SK-N-SH (cell line): ENCODE measurements at regions not wholly inside any gene's neighbourhood (a gene's known extent, or its start where the extent isn't known, plus 50 kb on each side); places are given as distances from the start of the nearest gene placed in this dataset.

Experiments
- CTCF ChIA-PET: fragments of 300-600, 350-600 bp; formaldehyde crosslinking; extraction: SDS; loops from one replicate; lab custom pipeline; 2021; lab: Yijun Ruan, JAX
- POLR2A ChIA-PET: fragments of 350-600 bp; sonication (Branson Sonifier 250); formaldehyde crosslinking; extraction: SDS; loops from one replicate; lab custom pipeline; 2020; ENCODE audit warnings: antibody characterized with exemption, inconsistent platforms; lab: Yijun Ruan, JAX
- DNase-seq: peaks from one replicate; pipeline ENCODE4 v3.0.0; 2012
- H2AFZ ChIP-seq: fragments of 200-600 bp; sonication (generic); 2 replicates; pipeline ENCODE4 v1.8.1; 2016; ENCODE audit warnings: antibody characterized with exemption, mild to moderate bottlenecking, low read depth
- H3F3A ChIP-seq: fragments of 200-600 bp; sonication (generic); replicated peaks from 2 replicates; pipeline ENCODE3; 2016; ENCODE audit warnings: antibody characterized with exemption, mild to moderate bottlenecking; ENCODE audit not compliant: insufficient read depth
- H3K27ac ChIP-seq, 2 experiments: fragments of 200-500 bp in 1 of 2; fragments of 200-600 bp in 1 of 2; sonication (Bioruptor generic) in 1 of 2; sonication (generic), shearing (Covaris generic) in 1 of 2; 2 replicates each; pipeline versions ENCODE4 v1.5.1 to v1.6.1; 2014 to 2016; ENCODE audit warnings: low read depth in 2 of 2, inconsistent platforms in 1 of 2, low read length in 1 of 2, mild to moderate bottlenecking in 1 of 2, mixed read lengths in 1 of 2
- H3K27me3 ChIP-seq: fragments of 200-600 bp; sonication (generic), shearing (Covaris generic); 2 replicates; pipeline ENCODE4 v1.6.1; 2016; ENCODE audit warnings: mixed run types; ENCODE audit not compliant: insufficient read depth
- H3K36me3 ChIP-seq, 2 experiments: fragments of 200-500 bp in 1 of 2; fragments of 200-600 bp in 1 of 2; sonication (Bioruptor generic) in 1 of 2; sonication (generic) in 1 of 2; replicated peaks in 1 of 2; 2 replicates each; pipeline versions ENCODE3 to v1.5.1; 2014 to 2016; ENCODE audit warnings: low read length in 1 of 2, mild to moderate bottlenecking in 1 of 2; ENCODE audit not compliant: insufficient read depth in 2 of 2, control insufficient read depth in 1 of 2
- H3K4me1 ChIP-seq, 2 experiments: fragments of 200-500 bp in 1 of 2; fragments of 200-600 bp in 1 of 2; sonication (Bioruptor generic) in 1 of 2; sonication (generic), shearing (Covaris generic) in 1 of 2; 2 replicates each; pipeline versions ENCODE4 v1.5.1 to v1.6.1; 2014 to 2016; ENCODE audit warnings: low read depth in 1 of 2, low read length in 1 of 2, mixed run types in 1 of 2; ENCODE audit not compliant: insufficient read depth in 2 of 2, control insufficient read depth in 1 of 2
- H3K4me2 ChIP-seq: fragments of 200-600 bp; sonication (generic), shearing (Covaris generic); 2 replicates; pipeline ENCODE4 v1.6.1; 2017; ENCODE audit warnings: mixed run types
- H3K4me3 ChIP-seq, 2 experiments: fragments of 200-500 bp in 1 of 2; fragments of 200-600 bp in 1 of 2; sonication (Bioruptor generic) in 1 of 2; sonication (generic), shearing (Covaris generic) in 1 of 2; 2 replicates each; pipeline versions ENCODE4 v1.5.1 to v1.8.1; 2014 to 2016; ENCODE audit warnings: low read depth in 2 of 2, inconsistent platforms in 1 of 2, low read length in 1 of 2, mild to moderate bottlenecking in 1 of 2, mixed read lengths in 1 of 2, moderate library complexity in 1 of 2
- H3K79me2 ChIP-seq: fragments of 200-600 bp; sonication (generic); 2 replicates; pipeline ENCODE4 v1.8.1; 2017; ENCODE audit warnings: mild to moderate bottlenecking; ENCODE audit not compliant: insufficient read depth
- H3K9ac ChIP-seq: fragments of 200-600 bp; sonication (generic); 2 replicates; pipeline ENCODE4 v1.6.1; 2017; ENCODE audit warnings: mixed run types
- H3K9me2 ChIP-seq: fragments of 200-600 bp; sonication (generic); 2 replicates; pipeline ENCODE4 v1.6.1; 2017; ENCODE audit warnings: mixed run types
- H3K9me3 ChIP-seq: fragments of 200-600 bp; sonication (generic); 2 replicates; pipeline ENCODE4 v1.6.1; 2017; ENCODE audit warnings: mixed run types, mild to moderate bottlenecking, moderate library complexity
- H4K20me1 ChIP-seq: fragments of 200-600 bp; sonication (generic); 2 replicates; pipeline ENCODE4 v1.6.1; 2017; ENCODE audit warnings: mild to moderate bottlenecking, mixed run types; ENCODE audit not compliant: insufficient read depth
- CHD2 ChIP-seq: fragments of 150-350 bp; IDR thresholded peaks from 2 replicates; pipeline ENCODE4 v1.6.1; 2018; ENCODE audit warnings: low read length; ENCODE audit not compliant: partially characterized antibody
- ELF1 ChIP-seq: IDR thresholded peaks from 2 replicates; pipeline ENCODE4 v1.4.0; 2012
- EP300 ChIP-seq, 2 experiments: IDR thresholded peaks; 2 replicates each; pipeline versions ENCODE4 v1.4.0 to v1.6.1; 2012; ENCODE audit warnings: borderline replicate concordance in 1 of 2, low read depth in 1 of 2, low read length in 1 of 2
- GABPA ChIP-seq: IDR thresholded peaks from 2 replicates; pipeline ENCODE4 v1.4.0; 2012; ENCODE audit warnings: low read depth, mild to moderate bottlenecking
- GATA2 ChIP-seq: sonication (generic); formaldehyde crosslinking; IDR thresholded peaks from 2 replicates; pipeline ENCODE4 v1.5.0; 2020; ENCODE audit warnings: mild to moderate bottlenecking, missing genetic modification reagents
- MAX ChIP-seq: IDR thresholded peaks from 2 replicates; pipeline ENCODE4 v1.4.0; 2012; ENCODE audit warnings: low read depth
- MXI1 ChIP-seq: IDR thresholded peaks from 2 replicates; pipeline ENCODE4 v1.6.1; 2012; ENCODE audit warnings: mild to moderate bottlenecking, low read depth, low read length, improper control_type of control experiment
- NRF1 ChIP-seq: IDR thresholded peaks from 2 replicates; pipeline ENCODE4 v1.6.1; 2012; ENCODE audit warnings: low read depth, mild to moderate bottlenecking, low read length
- RCOR1 ChIP-seq: fragments of 150-350 bp; IDR thresholded peaks from 2 replicates; pipeline ENCODE4 v1.6.1; 2017; ENCODE audit warnings: antibody characterized with exemption, low read length
- REST ChIP-seq: IDR thresholded peaks from 2 replicates; pipeline ENCODE4 v1.6.1; 2012; ENCODE audit warnings: mild to moderate bottlenecking, low read depth, low read length, moderate library complexity
- RFX5 ChIP-seq: IDR thresholded peaks from 2 replicates; pipeline ENCODE4 v1.6.1; 2012; ENCODE audit warnings: mild to moderate bottlenecking, improper control_type of control experiment, low read length
- SMC3 ChIP-seq: IDR thresholded peaks from 2 replicates; pipeline ENCODE4 v1.6.1; 2012; ENCODE audit warnings: low read depth, low read length, improper control_type of control experiment
- TAF1 ChIP-seq: IDR thresholded peaks from 2 replicates; pipeline ENCODE4 v1.6.1; 2012; ENCODE audit warnings: low read depth, mild to moderate bottlenecking, low read length, moderate library complexity, borderline replicate concordance
- ZBTB33 ChIP-seq: IDR thresholded peaks from 2 replicates; pipeline ENCODE4 v1.4.0; 2012; ENCODE audit warnings: low read depth, borderline replicate concordance
- WGBS: methylation state at CpG from one replicate; pipeline ENCODE4 v1.1.6; 2017; ENCODE audit warnings: low lambda C conversion rate; 5-methylcytosine and 5-hydroxymethylcytosine counted together
- TF ChIP-seq, protein P1 (sequence below): fragments of 150-350 bp; IDR thresholded peaks from 2 replicates; pipeline ENCODE4 v1.6.1; 2016; ENCODE audit warnings: mild to moderate bottlenecking, low read depth, low read length
- TF ChIP-seq, protein P2 (sequence below): IDR thresholded peaks from 2 replicates; pipeline ENCODE4; 2012
- TF ChIP-seq, protein P3 (sequence below): fragments of 200-600 bp; sonication (generic); IDR thresholded peaks from 2 replicates; pipeline ENCODE4 v1.6.1; 2017; ENCODE audit warnings: antibody characterized with exemption, mild to moderate bottlenecking, moderate library complexity

GRCh38 chr1:88453295-88453694, 230.8 kb upstream of the PKN2 start:
- CTCF ChIA-PET = no interaction called here
- H3F3A ChIP-seq = no peaks in the 10 kb centered on the region
- H3K36me3 ChIP-seq = no peaks in the 10 kb centered on the region
- POLR2A ChIA-PET = no interaction called here
- no peaks in the 10 kb centered on the region; the same call in 1 of the 2 replicates for H3K27me3 ChIP-seq
- no peaks in the 10 kb centered on the region for H3K79me2 ChIP-seq
- TF ChIP-seq, protein P1, sequence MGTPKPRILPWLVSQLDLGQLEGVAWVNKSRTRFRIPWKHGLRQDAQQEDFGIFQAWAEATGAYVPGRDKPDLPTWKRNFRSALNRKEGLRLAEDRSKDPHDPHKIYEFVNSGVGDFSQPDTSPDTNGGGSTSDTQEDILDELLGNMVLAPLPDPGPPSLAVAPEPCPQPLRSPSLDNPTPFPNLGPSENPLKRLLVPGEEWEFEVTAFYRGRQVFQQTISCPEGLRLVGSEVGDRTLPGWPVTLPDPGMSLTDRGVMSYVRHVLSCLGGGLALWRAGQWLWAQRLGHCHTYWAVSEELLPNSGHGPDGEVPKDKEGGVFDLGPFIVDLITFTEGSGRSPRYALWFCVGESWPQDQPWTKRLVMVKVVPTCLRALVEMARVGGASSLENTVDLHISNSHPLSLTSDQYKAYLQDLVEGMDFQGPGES = no peak
- TF ChIP-seq SMC3 = no peak
- no peak for TF ChIP-seq NRF1
- TF ChIP-seq MXI1 = no peak
- no peak for TF ChIP-seq GABPA
- TF ChIP-seq RCOR1 = no peak
- TF ChIP-seq, protein P2, sequence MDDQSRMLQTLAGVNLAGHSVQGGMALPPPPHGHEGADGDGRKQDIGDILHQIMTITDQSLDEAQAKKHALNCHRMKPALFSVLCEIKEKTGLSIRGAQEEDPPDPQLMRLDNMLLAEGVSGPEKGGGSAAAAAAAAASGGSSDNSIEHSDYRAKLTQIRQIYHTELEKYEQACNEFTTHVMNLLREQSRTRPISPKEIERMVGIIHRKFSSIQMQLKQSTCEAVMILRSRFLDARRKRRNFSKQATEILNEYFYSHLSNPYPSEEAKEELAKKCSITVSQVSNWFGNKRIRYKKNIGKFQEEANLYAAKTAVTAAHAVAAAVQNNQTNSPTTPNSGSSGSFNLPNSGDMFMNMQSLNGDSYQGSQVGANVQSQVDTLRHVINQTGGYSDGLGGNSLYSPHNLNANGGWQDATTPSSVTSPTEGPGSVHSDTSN = no peak
- TF ChIP-seq CHD2 = no peak
- TF ChIP-seq, protein P3, sequence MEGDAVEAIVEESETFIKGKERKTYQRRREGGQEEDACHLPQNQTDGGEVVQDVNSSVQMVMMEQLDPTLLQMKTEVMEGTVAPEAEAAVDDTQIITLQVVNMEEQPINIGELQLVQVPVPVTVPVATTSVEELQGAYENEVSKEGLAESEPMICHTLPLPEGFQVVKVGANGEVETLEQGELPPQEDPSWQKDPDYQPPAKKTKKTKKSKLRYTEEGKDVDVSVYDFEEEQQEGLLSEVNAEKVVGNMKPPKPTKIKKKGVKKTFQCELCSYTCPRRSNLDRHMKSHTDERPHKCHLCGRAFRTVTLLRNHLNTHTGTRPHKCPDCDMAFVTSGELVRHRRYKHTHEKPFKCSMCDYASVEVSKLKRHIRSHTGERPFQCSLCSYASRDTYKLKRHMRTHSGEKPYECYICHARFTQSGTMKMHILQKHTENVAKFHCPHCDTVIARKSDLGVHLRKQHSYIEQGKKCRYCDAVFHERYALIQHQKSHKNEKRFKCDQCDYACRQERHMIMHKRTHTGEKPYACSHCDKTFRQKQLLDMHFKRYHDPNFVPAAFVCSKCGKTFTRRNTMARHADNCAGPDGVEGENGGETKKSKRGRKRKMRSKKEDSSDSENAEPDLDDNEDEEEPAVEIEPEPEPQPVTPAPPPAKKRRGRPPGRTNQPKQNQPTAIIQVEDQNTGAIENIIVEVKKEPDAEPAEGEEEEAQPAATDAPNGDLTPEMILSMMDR = no peak
- no peak for TF ChIP-seq RFX5
- no peak for TF ChIP-seq GATA2
- no peak for TF ChIP-seq ZBTB33
- TF ChIP-seq ELF1 = no peak
- TF ChIP-seq EP300 (IDR thresholded peaks at IDR 0.05; ENCODE audit: borderline replicate concordance in 1 of 2, low read depth in 1 of 2, low read length in 1 of 2) = no peak
- no peak for TF ChIP-seq REST
- no peak for TF ChIP-seq TAF1
- TF ChIP-seq MAX = no peak
- no peak overlapping the region for H3K9ac ChIP-seq
- H3K4me1 ChIP-seq = no peaks in the 10 kb centered on the region
- H3K4me3 ChIP-seq = no peak overlapping the region
- 8% methylated on average over 7 of the region's 7 CpGs for WGBS
- H4K20me1 ChIP-seq = no peaks in the 10 kb centered on the region
- no peaks in the 10 kb centered on the region for H3K9me3 ChIP-seq
- no peaks in the 10 kb centered on the region for H3K9me2 ChIP-seq
- H3K27ac ChIP-seq = no peak overlapping the region
- H3K4me2 ChIP-seq = no peak overlapping the region
- H2AFZ ChIP-seq = no peak overlapping the region
- no peak for DNase-seq
